Fibroblast of peridontal ligament (primary cell): ENCODE measurements at regions not wholly inside any gene's neighbourhood (a gene's known extent, or its start where the extent isn't known, plus 50 kb on each side); places are given as distances from the start of the nearest gene placed in this dataset.
"Not testable (repeated sequence)": the region's sequence is repeated elsewhere in the genome, so short reads cannot be mapped to it uniquely, and the experiment has no call there.

Experiments
- DNase-seq: peaks from one replicate; pipeline ENCODE4 v3.0.0-alpha.2; 2010; ENCODE audit errors: extremely low read depth

- DNase-seq, result no peak
Observed at GRCh38 chr21:39001341-39001740, 181.9 kb downstream of the PSMG1 start.

- DNase-seq, result no peak
Observed at GRCh38 chr21:39000496-39000895, 182.8 kb downstream of the PSMG1 start.

GRCh38 chr21:38999161-38999560 is 184.1 kb downstream of the PSMG1 start:
- DNase-seq, result peak; percentile 40

- not testable (repeated sequence) for DNase-seq
Observed at GRCh38 chr21:38998281-38998680, 185.0 kb downstream of the PSMG1 start.

GRCh38 chr21:38997843-38998175 is 185.4 kb downstream of the PSMG1 start:
- DNase-seq, result not testable (repeated sequence)

GRCh38 chr21:38997051-38997842 is 186.0 kb downstream of the PSMG1 start:
- no peak for DNase-seq

- no peak for DNase-seq
Observed at GRCh38 chr21:38996355-38996754, 186.9 kb downstream of the PSMG1 start.

GRCh38 chr21:38995731-38996130 is 187.5 kb downstream of the PSMG1 start:
- no peak for DNase-seq

- DNase-seq, result no peak
Observed at GRCh38 chr21:38995071-38995669, 188.1 kb downstream of the PSMG1 start.

GRCh38 chr21:38994042-38994441 is 188.3 kb downstream of the ETS2 start:
- DNase-seq, result no peak

- peak; percentile 93 for DNase-seq
Observed at GRCh38 chr21:38993561-38993960, 187.8 kb downstream of the ETS2 start.

- DNase-seq, result no peak
Observed at GRCh38 chr21:38992737-38993136, 187.0 kb downstream of the ETS2 start.

- DNase-seq, result no peak
Observed at GRCh38 chr21:38990424-38990794, 184.7 kb downstream of the ETS2 start.

- peak; percentile 88 for DNase-seq
Observed at GRCh38 chr21:38989745-38990423, 184.2 kb downstream of the ETS2 start.

GRCh38 chr21:38989379-38989744 is 183.6 kb downstream of the ETS2 start:
- no peak for DNase-seq

- DNase-seq, result no peak
Observed at GRCh38 chr21:38988509-38989378, 183.0 kb downstream of the ETS2 start.

- no peak for DNase-seq
Observed at GRCh38 chr21:38987633-38988508, 182.1 kb downstream of the ETS2 start.

GRCh38 chr21:38986806-38987632 is 181.3 kb downstream of the ETS2 start:
- no peak for DNase-seq

GRCh38 chr21:38986406-38986805 is 180.7 kb downstream of the ETS2 start:
- DNase-seq, result no peak
